SH-SY5Y (cell line): ENCODE measurements at regions not wholly inside any gene's neighbourhood (a gene's known extent, or its start where the extent isn't known, plus 50 kb on each side); places are given as distances from the start of the nearest gene placed in this dataset.

Experiments
- GATA2 ChIP-seq: IDR thresholded peaks from 2 replicates; pipeline ENCODE4 v1.6.1; 2011; ENCODE audit warnings: mild to moderate bottlenecking, low read depth, low read length
- GATA3 ChIP-seq: IDR thresholded peaks from 2 replicates; pipeline ENCODE4 v1.6.1; 2011; ENCODE audit warnings: low read depth, mild to moderate bottlenecking, low read length, moderate library complexity

DNA sequence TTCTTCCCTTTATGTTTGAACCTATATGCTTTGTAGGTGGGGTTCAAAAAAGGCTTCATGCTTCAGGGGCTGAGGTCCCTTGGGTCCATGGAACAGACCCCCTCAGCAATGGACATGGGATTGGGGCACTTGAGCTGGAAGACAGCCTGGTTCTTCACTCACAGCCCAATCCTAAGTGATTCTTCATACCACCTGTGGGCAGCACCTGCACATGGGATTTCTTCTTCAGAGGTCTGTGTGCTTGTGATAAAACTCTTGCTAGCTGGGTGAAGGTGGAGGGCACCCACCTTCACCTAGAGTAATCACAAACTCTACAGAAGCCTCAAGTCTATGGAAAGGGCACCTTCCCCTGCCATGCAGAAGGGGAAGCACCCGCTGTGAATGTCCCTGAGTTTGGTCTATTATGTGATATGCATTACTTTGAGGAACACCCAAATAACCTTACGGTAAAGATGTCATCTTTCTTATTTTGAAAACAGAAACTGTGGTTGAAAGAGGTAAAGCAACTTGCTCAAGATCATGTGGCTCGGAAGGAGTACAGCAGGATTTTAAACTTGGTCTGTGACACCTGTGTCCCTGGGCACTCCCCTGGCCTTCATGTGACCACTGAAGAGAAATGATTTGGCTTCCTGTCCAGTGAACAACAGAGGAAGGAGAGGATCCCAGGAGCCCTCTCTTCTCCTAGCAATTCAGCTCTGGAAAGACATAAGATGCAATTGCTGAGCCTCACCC is 469.5 kb upstream of the ZMIZ1 start:
- no peak for TF ChIP-seq GATA3
- TF ChIP-seq GATA2, result no peak

DNA sequence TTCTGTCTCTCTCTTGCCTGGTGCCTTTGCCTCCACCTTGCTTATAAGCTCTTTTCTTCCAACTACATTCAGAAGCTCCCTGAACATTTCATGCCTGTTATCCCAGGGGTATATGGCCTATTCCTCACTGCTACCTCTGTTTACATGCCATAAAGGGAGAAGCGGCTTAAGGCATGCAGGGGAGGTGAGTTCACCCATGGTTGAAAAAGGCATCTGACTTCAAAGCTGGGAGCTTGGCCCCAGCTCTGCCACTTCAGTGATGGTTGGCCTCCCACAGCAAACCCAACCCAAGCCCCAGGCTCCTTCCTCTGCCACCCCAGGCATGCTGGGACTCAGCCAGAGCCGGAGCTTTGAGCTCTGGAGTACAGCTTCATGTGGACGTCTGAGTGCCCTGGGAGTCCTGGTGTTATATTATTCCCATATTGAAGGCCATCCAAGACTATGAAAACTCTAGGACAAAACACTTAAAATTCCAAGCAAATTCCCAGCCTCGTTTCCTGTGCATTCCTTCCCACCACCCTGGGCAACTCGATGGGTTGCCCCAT is 468.6 kb upstream of the ZMIZ1 start:
- TF ChIP-seq GATA3, result no peak
- TF ChIP-seq GATA2, result no peak

DNA sequence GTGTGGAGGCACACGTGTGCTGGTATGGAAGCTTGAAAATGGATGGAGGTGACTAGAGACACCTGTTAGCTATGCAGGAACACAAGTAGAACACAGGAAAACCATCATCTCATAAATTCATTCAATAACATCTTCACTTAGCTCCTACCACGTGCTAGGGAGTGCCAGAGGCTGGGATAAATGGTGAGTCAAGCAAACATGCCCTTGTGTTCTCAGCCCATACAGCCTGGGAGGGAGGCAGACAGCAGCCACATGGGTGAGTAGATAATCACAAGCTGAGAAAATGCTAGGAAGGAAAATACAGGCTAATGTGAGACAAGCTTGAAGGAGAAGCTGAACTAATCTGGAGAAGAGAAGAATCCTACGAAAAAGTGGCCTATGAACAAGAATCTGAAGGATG is 468.0 kb upstream of the ZMIZ1 start:
- TF ChIP-seq GATA3 (no peak), GATA2 (no peak)

DNA sequence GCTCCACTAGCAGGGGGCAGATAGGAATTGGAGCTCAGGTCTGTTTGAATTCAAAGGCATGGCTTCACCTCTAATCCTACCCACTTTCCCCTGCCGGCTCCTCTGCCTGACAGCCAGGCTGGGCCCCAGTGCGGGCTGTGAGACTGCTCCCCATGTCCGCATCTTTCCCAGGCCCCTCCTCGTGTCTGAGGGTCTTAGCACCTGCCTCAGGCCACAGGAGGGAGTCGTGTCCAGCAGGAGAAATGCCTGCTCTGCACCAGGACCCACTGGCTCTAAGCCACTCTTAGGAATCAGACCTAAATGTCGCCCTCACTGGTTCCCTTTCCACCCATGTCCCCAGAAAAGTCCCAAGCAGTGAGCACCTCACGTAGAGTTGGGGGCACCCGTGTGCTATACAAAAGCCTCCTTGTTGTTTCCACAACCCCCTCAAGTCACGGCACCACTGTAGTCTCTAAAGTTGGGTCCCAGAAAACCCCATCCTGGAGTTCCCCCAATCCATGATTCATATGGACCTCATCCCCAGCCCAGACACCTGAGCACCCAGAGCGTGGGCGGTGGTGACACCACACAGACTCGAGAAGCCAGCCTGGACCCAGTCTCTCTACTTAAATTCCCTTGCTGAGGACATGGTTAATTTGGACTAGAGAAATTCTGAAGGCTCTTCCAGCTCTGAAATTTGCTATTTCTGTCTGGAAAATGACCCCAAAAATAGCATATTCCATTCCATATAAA is 466.4 kb upstream of the ZMIZ1 start:
- TF ChIP-seq GATA2, result no peak
- TF ChIP-seq GATA3, result no peak

DNA sequence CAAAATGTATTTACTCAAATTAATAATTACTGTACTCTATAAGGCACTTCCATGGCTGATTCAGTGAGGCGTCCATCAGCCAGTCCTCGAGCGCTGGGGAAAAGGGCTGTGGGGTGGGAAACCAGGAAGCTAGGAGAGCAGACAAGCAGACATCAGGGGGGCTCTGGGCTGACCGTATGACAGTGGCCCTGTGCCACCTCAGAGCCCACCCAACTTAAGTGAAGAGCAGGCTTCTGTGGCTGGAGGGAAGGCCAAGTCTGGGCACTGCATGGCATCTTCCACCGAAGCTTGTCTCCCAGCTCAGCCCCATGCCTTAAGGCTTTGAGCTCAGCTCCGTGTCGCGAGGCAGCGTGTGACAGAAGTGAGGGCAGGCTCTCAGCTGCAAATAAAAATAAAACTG is 464.5 kb upstream of the ZMIZ1 start:
- TF ChIP-seq GATA2, result no peak
- no peak for TF ChIP-seq GATA3

DNA sequence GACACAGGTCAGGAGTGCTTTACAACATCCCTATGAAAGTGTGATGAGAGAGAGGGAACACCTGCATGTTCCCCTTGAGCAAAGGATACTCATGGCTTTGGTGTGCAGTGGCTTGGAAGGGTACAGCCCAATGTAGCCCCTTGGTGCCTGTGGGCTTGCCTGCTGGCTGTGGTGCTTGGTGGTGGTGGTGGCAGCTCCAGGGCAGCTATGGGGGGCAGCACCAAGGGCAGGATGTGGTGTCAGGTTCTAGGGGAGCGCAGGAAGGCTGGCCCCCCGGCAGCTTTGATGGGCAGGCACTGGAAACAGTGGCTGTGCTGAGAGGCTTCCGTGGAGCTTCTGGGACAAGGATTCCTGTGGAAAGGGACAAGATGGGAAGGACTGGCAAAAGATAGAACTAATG is 464.0 kb upstream of the ZMIZ1 start:
- no peak for TF ChIP-seq GATA3
- no peak for TF ChIP-seq GATA2

DNA sequence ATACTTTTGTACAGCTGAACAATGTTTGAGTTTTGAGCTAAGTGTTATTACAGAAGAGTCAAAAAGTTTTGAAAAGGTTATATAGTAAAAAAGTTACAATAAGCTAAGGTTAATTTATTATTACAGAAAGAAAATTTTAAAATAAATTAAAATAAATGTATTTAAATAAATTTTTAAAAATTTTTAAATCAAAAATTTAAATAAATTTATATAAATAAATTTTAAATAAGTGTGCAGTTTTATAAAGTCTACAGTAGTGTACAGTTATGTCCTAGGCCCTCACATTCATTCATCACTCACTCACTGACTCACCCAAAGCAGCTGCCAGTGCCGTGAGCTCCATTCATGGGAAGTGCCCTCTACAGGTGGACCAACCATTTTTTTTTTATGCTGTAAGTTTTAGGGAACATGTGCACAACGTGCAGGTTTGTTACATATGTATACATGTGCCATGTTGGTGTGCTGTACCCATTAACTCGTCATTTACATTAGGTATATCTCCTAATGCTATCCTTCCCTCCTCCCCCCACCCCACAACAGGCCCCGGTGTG is 462.9 kb upstream of the ZMIZ1 start:
- TF ChIP-seq GATA2, result no peak
- TF ChIP-seq GATA3, result no peak

DNA sequence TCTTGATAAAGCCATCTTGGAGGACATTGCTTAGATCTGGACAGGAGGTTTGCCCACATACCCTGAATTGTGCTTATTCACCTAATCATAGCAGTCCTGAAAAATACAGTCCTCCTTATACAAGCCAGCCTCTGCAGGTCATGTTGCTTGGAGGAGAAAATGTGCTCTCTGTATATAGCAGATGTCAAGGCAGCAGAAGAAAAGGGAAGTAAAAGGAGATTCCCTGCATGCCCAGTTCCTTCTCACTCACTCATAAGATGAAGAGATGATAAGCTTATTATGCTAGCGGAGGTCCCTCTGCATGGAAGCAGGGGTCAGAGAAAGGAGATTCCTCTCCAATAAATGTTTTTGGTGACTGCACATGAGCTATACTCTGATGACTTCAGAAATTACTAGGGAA is 458.8 kb upstream of the ZMIZ1 start:
- TF ChIP-seq GATA3 (no peak), GATA2 (no peak)

DNA sequence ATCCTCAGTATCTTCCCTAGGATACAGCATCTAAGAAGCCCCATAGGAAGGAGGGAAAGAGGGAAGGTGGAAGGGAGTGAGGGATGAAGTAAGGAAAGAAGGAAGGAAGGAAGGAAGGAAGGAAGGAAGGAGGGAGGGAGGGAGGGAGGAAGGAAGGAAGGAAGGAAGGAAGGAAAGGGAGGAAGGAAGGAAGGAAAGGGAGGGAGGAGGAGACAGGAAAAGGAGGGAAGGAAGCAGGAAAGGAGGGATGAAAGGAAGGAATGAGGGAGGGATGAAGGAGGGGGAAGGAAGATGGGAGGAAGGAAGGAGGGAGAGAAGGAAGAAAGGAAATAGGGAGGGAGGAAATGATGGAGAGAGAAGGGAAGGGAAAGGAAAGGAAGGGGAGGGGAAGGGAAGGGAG is 455.6 kb upstream of the ZMIZ1 start:
- TF ChIP-seq GATA3 (no peak), GATA2 (no peak)

DNA sequence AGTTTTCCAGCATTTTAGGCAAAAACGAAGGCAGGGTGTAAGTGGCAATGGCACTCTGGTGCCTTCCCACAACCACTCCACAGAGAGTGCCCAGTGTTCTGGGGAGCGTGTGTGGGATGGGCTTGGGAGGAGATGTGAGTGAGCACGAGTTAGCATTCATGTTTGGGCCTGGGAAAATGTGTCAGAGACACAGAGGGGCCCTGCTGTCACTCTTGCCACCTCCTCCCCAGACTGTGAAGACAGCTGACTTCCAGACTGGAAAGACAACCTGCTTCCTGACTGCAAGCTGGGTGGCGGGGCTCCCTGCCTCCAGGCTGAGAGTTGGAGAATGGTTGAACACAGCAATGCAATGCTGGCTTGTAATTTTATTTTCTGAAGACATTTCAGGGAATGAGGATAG is 454.5 kb upstream of the ZMIZ1 start:
- no peak for TF ChIP-seq GATA3
- TF ChIP-seq GATA2, result no peak

DNA sequence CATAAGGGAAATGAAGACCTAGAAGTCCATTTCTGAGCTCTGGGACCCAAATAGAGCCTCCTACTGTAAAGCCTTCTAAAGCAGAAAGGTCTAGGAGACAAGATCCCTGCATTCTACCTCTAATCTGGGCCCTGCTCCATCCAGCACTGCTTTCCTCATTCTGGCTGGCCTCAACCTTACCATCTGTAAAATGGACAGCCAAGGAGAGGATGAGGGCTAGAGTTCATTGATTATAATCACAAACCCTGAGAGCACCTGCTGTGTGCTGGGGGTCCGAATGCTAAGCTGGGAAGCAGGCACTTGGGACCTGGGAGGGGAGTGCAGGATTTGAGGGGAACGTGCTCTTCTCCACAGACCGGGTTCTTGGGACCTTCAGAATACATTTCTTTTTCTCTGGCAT is 454.0 kb upstream of the ZMIZ1 start:
- TF ChIP-seq GATA3 (no peak), GATA2 (no peak)

DNA sequence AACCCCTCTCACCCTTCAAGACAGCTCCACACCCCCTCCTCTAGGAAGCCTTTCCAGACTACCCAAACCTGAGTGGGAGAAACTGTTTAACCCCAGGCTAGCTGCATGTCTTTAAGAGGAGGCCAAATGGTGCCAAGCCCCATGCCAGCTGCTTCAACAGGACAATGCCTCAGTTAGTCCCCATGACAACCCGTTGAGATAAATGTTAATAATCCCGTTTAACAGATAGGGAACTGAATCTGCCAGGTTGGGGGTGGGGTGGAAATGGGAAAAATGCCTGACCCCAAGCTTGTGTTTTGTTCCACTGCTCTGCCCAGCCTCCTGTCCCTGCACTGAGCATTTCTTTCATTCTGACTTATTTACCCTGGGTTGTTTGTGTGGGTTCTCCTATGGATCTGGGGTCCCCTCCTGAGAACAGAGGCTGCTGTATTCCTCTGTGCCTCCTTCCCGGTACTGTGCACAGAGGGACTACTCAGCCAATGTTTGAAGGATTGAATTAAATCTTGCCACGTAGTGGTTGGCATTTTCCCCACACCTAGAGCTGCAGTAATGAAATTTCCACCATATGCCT is 452.6 kb upstream of the ZMIZ1 start:
- TF ChIP-seq GATA2 (no peak), GATA3 (no peak)

DNA sequence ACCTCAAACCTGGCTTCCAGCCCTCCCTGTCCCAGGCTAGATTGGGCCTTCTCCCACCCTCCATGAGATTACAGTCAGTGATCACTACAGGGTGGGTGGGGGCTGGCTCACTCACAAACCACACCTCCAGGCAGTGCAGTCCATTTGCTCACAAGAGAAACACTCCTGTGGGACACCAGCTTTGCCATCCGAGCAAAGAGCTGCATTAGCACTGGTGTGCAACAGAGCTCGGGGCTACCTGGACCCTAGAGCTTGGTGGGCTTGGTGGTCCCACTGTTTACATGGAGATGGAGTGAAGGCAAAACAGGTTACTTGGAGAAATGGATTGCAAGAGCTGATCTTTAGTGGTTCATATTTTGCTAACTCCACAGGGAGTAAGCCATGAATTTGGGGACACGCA is 451.7 kb upstream of the ZMIZ1 start:
- TF ChIP-seq GATA2 (no peak), GATA3 (no peak)

DNA sequence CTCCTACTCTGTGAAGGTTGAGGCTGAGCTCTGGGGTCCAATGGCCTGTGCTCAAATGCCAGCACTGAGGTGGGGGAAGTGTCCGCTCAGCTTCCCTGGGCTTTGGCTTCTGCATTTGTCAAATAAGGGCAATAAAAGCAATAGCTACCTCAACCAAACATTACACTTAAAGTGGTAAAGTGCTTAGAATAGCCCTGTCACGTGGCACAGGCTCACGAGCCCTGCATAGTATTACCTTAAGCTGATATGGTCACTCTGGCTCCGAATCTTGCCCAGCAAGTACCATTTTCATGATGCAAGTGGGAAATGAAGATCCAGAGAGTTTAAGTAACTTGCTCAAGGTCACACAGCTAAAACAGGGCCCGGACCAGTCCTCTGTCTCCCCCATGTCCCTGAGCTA is 451.1 kb upstream of the ZMIZ1 start:
- no peak for TF ChIP-seq GATA3
- TF ChIP-seq GATA2, result no peak

DNA sequence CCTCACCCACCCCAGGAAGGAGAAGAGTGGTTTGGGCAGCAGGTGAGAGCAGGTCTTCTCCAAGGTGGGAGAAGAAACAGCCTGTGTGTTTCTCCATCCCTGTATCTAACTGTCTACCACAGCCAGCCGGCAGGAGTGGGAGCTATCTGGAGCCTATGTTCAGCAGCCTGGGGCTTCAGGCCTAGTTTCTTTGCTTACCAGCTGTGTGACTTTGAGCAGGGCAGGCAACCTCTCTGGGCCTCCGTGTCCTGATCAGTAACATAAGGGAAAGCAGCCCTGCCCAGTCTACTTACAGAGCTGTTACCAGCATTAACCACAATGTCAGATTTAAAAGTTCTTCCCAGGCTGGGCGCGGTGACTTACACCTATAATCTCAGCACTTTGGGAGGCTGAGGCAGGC is 450.7 kb upstream of the ZMIZ1 start:
- TF ChIP-seq GATA3, result no peak
